ENCODE measurements at regions not wholly inside any gene's neighbourhood (a gene's known extent, or its start where the extent isn't known, plus 50 kb on each side); places are given as distances from the start of the nearest gene placed in this dataset.
A peak's percentile ranks its signal among the peaks of the same experiment; 100 is the strongest.
"Not testable (repeated sequence)": the region's sequence is repeated elsewhere in the genome, so short reads cannot be mapped to it uniquely, and the experiment has no call there.

DNA sequence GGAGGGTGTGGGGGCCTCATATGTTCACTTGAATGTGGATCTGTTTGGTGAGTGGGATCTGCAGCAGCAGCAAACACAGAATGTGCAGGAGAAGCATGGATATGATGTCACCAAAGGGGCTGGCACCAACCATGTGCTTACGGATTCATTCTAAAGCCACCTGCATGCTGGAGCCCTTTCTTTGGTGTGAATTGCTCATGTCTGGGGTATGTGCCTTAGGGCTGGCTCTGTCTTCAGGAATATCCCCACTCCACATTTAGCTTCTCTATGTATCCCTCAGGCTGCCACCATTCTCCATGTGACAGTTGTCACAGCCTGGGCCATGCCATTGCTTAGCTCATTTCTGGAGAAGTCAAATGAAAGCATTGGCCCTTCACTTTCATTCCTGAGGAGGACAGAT, 606.8 kb upstream of the AMELY start:
- Histone ChIP-seq H3K27me3 (ENCODE audit: control insufficient read depth, insufficient read depth, low read length) (no peaks in the 10 kb centered on the region), H3K4me3 (ENCODE audit: low read depth, low read length) (no peak overlapping the region), H3K9me3 (ENCODE audit: control insufficient read depth, insufficient read depth, low read length) (no peaks in the 10 kb centered on the region), H3K27ac (ENCODE audit: low read depth, low read length) (no peak overlapping the region), H3K4me1 (ENCODE audit: control insufficient read depth, insufficient read depth, low read length) (no peaks in the 10 kb centered on the region), H3K36me3 (ENCODE audit: control insufficient read depth, insufficient read depth, low read length) (no peaks in the 10 kb centered on the region)
- no peak for DNase-seq (ENCODE audit: low read depth in 4 of 6, low spot score in 6 of 6)
- no CpG with 5 or more reads among the region's 1 CpG for WGBS (ENCODE audit: insufficient coverage)

DNA sequence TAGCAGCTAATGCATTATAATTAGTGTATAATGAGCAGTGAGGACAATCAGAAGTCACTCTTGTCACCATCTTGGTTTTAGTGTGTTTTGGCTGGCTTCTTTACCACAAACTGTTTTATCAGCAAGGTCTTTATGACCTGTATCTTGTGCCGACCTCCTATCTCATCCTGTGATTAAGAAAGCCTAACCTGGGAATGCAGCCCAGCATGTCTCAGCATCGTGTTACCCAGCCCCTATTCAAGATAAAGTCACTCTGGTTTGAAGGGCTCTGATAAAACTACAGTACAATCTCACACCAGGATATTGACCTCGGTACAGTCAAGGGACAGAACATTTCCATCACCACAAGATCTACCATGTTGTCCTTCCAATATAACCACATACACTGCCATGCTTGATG, 604.7 kb upstream of the AMELY start:
- Histone ChIP-seq H3K9me3 (ENCODE audit: control insufficient read depth, insufficient read depth, low read length) (no peaks in the 10 kb centered on the region), H3K4me3 (ENCODE audit: low read depth, low read length) (no peak overlapping the region), H3K36me3 (ENCODE audit: control insufficient read depth, insufficient read depth, low read length) (no peaks in the 10 kb centered on the region), H3K27ac (ENCODE audit: low read depth, low read length) (no peak overlapping the region), H3K4me1 (ENCODE audit: control insufficient read depth, insufficient read depth, low read length) (no peaks in the 10 kb centered on the region), H3K27me3 (ENCODE audit: control insufficient read depth, insufficient read depth, low read length) (no peaks in the 10 kb centered on the region)
- no peak for DNase-seq (ENCODE audit: low read depth in 4 of 6, low spot score in 6 of 6)
- no CpG with 5 or more reads among the region's 3 CpGs for WGBS (ENCODE audit: insufficient coverage)

DNA sequence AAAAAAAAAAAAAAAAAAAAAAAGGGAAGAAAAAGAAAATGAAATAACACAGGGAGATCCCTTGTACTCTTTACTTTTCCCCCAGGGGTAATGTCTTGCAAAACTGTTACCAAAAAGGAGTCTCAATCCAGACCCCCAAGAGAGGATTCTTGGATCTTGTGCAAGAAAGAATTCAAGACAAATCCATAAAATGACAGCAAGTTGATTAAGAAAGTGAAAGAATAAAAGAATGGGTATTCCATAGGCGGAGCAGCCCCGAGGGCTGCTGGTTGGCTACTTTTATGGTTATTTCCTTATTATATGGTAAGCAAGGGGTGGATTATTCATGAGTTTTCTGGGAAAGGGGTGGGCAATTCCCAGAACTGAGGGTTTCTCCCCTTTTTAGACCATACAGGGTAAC, 604.3 kb upstream of the AMELY start:
- no CpG with 5 or more reads among the region's 2 CpGs for WGBS (ENCODE audit: insufficient coverage)
- Histone ChIP-seq H3K4me3 (ENCODE audit: low read depth, low read length) (no peak overlapping the region), H3K4me1 (ENCODE audit: control insufficient read depth, insufficient read depth, low read length) (no peaks in the 10 kb centered on the region), H3K27me3 (ENCODE audit: control insufficient read depth, insufficient read depth, low read length) (no peaks in the 10 kb centered on the region), H3K9me3 (ENCODE audit: control insufficient read depth, insufficient read depth, low read length) (no peaks in the 10 kb centered on the region), H3K27ac (ENCODE audit: low read depth, low read length) (no peak overlapping the region), H3K36me3 (ENCODE audit: control insufficient read depth, insufficient read depth, low read length) (no peaks in the 10 kb centered on the region)
- DNase-seq (ENCODE audit: low read depth in 4 of 6, low spot score in 6 of 6): no peak

DNA sequence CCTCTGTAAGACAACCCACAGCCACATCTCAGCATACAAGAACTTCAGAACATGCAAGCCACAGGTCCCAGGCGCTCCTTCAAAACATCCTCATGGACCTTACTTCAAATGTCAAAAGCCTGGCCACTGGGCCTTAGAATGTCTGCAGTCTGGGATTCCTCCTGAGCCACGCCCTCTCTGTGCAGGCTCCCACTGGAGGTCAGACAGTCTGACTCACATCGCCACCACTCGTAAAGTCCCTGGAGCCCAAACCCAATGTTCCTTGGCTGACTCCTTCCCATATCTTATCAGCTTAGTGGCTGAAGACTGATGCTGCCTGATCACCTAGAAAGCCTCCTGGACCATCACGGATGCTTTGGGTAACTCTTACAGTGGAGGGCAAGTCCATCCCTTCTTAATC, 591.3 kb upstream of the AMELY start:
- H3K36me3 ChIP-seq (ENCODE audit: control insufficient read depth, insufficient read depth, low read length): no peaks in the 10 kb centered on the region
- WGBS (ENCODE audit: insufficient coverage): no CpG with 5 or more reads among the region's 5 CpGs
- H3K27me3 ChIP-seq (ENCODE audit: control insufficient read depth, insufficient read depth, low read length): no peaks in the 10 kb centered on the region
- DNase-seq (ENCODE audit: low read depth in 4 of 6, low spot score in 6 of 6): no peak
- no peaks in the 10 kb centered on the region for H3K9me3 ChIP-seq (ENCODE audit: control insufficient read depth, insufficient read depth, low read length)
- H3K4me1 ChIP-seq (ENCODE audit: control insufficient read depth, insufficient read depth, low read length): no peaks in the 10 kb centered on the region
- no peak overlapping the region for H3K4me3 ChIP-seq (ENCODE audit: low read depth, low read length)
- H3K27ac ChIP-seq (ENCODE audit: low read depth, low read length): no peak overlapping the region

DNA sequence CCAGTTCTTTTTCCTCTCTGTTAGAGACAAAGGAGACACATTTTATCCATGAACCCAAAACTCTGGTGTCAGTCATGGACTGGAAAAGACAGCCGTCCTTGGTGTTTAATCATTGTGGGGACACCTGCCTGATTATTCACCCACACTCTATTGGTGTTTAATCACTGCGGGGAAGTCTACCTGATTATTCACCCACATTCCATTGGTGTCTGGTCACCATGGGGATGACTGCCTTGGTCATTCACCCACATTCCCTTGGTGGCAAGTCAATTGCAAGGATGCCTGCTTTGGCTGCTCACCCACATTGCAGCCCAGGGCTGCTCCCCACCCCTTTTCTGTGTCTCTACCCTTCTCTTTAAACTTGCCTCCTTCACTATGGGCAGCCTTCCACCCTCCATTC, 589.7 kb upstream of the AMELY start:
- DNase-seq (ENCODE audit: low read depth in 4 of 6, low spot score in 6 of 6): no peak
- H3K27ac ChIP-seq (ENCODE audit: low read depth, low read length): no peak overlapping the region
- WGBS (ENCODE audit: insufficient coverage): no CpG with 5 or more reads among the region's 2 CpGs
- no peaks in the 10 kb centered on the region for H3K4me1 ChIP-seq (ENCODE audit: control insufficient read depth, insufficient read depth, low read length)
- H3K36me3 ChIP-seq (ENCODE audit: control insufficient read depth, insufficient read depth, low read length): no peaks in the 10 kb centered on the region
- no peak overlapping the region for H3K4me3 ChIP-seq (ENCODE audit: low read depth, low read length)
- H3K9me3 ChIP-seq (ENCODE audit: control insufficient read depth, insufficient read depth, low read length): no peaks in the 10 kb centered on the region
- H3K27me3 ChIP-seq (ENCODE audit: control insufficient read depth, insufficient read depth, low read length): no peaks in the 10 kb centered on the region

DNA sequence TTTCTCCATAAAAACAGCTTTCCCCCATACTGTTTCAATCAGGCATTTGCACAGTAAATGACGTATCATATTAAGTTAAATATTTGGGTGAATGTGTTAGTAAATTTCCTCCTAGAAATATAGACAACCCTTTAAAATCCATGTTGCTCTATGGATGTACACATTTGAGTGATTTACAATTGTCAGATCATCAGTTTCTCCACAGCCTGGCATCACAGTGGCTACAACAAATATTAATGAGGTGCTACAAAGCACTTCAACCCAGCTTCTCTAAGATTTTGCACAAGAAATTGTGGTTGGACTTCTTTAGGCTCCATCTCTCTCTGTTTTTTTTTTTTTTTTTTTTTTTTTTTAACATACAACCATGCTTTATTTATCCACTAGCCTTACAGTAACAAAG, 584.4 kb upstream of the AMELY start:
- H3K4me1 ChIP-seq (ENCODE audit: control insufficient read depth, insufficient read depth, low read length): no peaks in the 10 kb centered on the region
- H3K27me3 ChIP-seq (ENCODE audit: control insufficient read depth, insufficient read depth, low read length): no peaks in the 10 kb centered on the region
- DNase-seq (ENCODE audit: low read depth in 4 of 6, low spot score in 6 of 6): no peak
- no peaks in the 10 kb centered on the region for H3K36me3 ChIP-seq (ENCODE audit: control insufficient read depth, insufficient read depth, low read length)
- H3K9me3 ChIP-seq (ENCODE audit: control insufficient read depth, insufficient read depth, low read length): no peaks in the 10 kb centered on the region
- H3K4me3 ChIP-seq (ENCODE audit: low read depth, low read length): no peak overlapping the region
- no peak overlapping the region for H3K27ac ChIP-seq (ENCODE audit: low read depth, low read length)
- WGBS (ENCODE audit: insufficient coverage): no CpG with 5 or more reads among the region's 1 CpG

DNA sequence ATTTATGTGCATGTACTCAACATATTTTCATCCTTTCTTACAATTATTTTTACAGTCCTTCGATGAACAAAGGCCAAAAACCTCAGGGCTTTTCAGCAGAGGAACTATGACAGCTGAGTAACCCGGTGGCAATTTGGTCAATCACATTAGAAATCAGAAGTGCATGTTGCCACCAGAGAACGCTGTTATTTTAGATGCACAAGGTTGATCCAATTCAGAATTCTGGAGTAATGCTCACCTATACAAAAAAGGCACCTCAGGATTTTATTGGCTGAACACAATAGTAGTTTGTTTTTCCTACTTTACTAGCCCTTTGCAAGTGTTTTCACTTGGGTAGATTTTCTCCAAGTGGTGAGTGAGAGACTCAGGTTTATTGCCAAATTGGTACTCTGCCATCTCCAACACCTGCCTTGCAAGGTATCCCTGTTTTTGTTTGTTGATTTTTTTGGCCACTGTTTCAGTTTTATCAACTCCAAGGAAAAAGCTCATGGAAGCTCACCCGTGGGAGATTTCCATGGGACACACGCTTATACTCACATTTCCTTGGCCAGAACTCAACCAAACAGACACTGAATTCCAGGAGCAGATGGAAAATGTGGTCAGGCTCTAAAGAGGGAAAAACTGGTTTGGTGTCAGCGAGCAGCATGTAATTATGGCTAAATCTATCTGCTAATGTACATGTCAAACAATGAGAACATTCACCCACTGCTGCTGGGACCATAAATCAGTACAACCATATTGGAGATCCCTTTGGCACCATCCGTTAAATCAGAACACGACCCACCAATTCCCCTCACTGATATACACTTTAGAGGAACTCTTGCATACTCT, 573.1 kb upstream of the AMELY start:
- no CpG with 5 or more reads among the region's 8 CpGs for WGBS (ENCODE audit: insufficient coverage)
- not testable (repeated sequence) for H3K27me3 ChIP-seq (ENCODE audit: control insufficient read depth, insufficient read depth, low read length)
- peak in 1 of 6 donors; percentile 0 for DNase-seq (ENCODE audit: low read depth in 4 of 6, low spot score in 6 of 6)

DNA sequence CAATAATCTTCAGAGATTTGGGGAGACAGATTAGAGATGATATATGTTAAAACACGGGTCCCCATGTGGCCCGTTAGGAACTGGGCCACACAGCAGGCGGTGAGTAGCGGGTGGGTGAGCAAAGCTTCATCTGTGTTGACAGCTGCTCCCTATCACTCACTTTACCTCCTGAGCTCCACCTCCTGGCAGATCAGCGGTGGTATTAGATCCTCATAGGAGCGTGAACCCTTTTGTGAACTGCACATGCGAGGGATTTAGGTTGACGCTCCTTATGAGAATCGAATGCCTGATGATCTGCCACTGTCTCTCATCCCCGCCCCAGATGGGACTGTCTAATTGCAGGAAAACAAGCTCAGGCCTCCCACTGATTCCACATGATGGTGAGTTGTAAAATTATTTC, 560.4 kb upstream of the AMELY start:
- no CpG with 5 or more reads among the region's 10 CpGs for WGBS (ENCODE audit: insufficient coverage)
- DNase-seq (ENCODE audit: low read depth in 4 of 6, low spot score in 6 of 6): no peak
- no peaks in the 10 kb centered on the region for H3K9me3 ChIP-seq (ENCODE audit: control insufficient read depth, insufficient read depth, low read length)

More for the DNA sequence above, 573.1 kb upstream of the AMELY start:
- not testable (repeated sequence) for H3K4me3 ChIP-seq (ENCODE audit: low read depth, low read length); H3K27ac ChIP-seq (ENCODE audit: low read depth, low read length); H3K4me1 ChIP-seq (ENCODE audit: control insufficient read depth, insufficient read depth, low read length); H3K36me3 ChIP-seq (ENCODE audit: control insufficient read depth, insufficient read depth, low read length); H3K9me3 ChIP-seq (ENCODE audit: control insufficient read depth, insufficient read depth, low read length)

DNA sequence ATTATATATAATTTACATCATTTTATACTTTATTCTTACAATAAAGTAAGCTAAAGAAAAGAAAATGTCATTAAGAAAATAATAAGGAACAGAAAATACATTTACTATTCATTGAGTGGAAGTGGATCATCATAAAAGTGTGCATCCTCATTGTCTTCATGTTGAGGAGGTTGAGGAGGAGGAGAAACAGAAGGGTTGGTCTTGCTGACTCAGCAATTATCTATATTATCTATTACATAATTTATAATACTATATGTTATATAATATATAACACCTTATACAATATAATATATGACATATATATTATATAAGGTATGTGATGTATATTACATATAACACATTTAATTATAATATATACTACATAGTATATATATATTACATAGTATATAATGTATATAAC, 558.5 kb upstream of the AMELY start:
- DNase-seq (ENCODE audit: low read depth in 4 of 6, low spot score in 6 of 6): no peak
- Histone ChIP-seq H3K27ac (ENCODE audit: low read depth, low read length) (no peak overlapping the region), H3K4me1 (ENCODE audit: control insufficient read depth, insufficient read depth, low read length) (no peaks in the 10 kb centered on the region), H3K9me3 (ENCODE audit: control insufficient read depth, insufficient read depth, low read length) (no peaks in the 10 kb centered on the region), H3K27me3 (ENCODE audit: control insufficient read depth, insufficient read depth, low read length) (no peaks in the 10 kb centered on the region), H3K36me3 (ENCODE audit: control insufficient read depth, insufficient read depth, low read length) (no peaks in the 10 kb centered on the region), H3K4me3 (ENCODE audit: low read depth, low read length) (no peak overlapping the region)

More for the DNA sequence above, 560.4 kb upstream of the AMELY start:
- H3K4me3 ChIP-seq (ENCODE audit: low read depth, low read length): no peak overlapping the region
- H3K27ac ChIP-seq (ENCODE audit: low read depth, low read length): no peak overlapping the region
- H3K36me3 ChIP-seq (ENCODE audit: control insufficient read depth, insufficient read depth, low read length): no peaks in the 10 kb centered on the region
- no peaks in the 10 kb centered on the region for H3K27me3 ChIP-seq (ENCODE audit: control insufficient read depth, insufficient read depth, low read length)
- no peaks in the 10 kb centered on the region for H3K4me1 ChIP-seq (ENCODE audit: control insufficient read depth, insufficient read depth, low read length)

DNA sequence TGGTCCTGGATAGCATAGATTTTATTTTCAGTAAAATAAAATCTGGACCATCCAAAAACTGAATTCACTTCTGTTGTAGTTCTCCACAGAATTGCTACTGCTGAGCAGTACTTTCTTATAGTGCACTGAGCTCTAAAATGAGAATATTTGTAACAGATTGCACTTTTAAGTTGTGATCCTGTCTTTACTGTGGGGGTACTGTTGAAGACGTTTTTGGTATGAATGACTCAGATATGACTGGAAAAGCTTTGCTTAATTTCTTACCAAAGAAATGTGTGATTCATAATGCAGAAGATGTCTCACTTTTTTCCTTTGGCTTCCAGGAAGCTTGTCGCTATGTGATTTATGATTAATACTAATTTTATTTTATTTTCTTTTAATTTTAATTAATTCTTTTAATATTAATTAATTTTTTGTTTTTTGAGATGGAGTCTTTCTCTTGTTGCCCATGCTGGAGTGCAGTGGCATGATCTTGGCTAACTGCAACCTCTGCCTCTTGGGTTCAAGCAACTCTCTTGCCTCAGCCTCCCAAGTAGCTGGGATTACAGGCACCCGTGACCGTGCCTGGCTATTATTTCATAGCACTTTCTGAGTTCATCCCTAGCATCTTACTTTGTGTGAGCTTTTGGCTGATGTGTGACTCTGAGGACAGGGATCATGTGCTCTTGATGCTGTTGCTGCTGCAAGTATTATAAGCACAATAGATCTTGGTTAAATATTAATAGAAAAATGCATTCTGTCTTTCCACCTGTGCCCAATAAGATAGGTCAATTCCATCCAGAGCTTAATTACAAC, 557.6 kb upstream of the AMELY start:
- Histone ChIP-seq H3K36me3 (ENCODE audit: control insufficient read depth, insufficient read depth, low read length) (no peaks in the 10 kb centered on the region), H3K4me1 (ENCODE audit: control insufficient read depth, insufficient read depth, low read length) (no peaks in the 10 kb centered on the region), H3K9me3 (ENCODE audit: control insufficient read depth, insufficient read depth, low read length) (no peaks in the 10 kb centered on the region), H3K27ac (ENCODE audit: low read depth, low read length) (no peak overlapping the region), H3K27me3 (ENCODE audit: control insufficient read depth, insufficient read depth, low read length) (no peaks in the 10 kb centered on the region), H3K4me3 (ENCODE audit: low read depth, low read length) (no peak overlapping the region)
- no CpG with 5 or more reads among the region's 4 CpGs for WGBS (ENCODE audit: insufficient coverage)
- no peak for DNase-seq (ENCODE audit: low read depth in 4 of 6, low spot score in 6 of 6)
